ENCODE measurements at regions not wholly inside any gene's neighbourhood (a gene's known extent, or its start where the extent isn't known, plus 50 kb on each side); places are given as distances from the start of the nearest gene placed in this dataset.
"Not testable (repeated sequence)": the region's sequence is repeated elsewhere in the genome, so short reads cannot be mapped to it uniquely, and the experiment has no call there.

DNA sequence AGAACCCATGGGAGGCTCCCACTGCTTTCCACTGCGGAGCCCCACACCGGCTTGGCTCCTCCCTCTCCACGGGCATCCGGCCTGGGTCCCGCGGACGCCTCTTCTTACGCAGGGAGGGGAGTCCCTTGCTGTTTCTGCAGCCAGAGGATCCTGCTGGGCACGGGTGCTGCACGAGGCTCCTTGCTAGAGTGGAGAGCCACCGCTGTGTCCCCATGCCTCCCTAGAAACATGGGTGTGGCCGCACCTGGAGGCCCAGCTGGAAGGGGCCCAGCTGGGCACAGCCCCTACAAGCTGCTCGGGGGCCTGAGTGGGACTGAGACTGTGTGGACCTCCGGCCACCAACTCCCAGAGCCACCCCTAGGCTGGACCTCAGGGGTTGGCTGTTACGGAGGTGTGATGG lies 67.7 kb upstream of the GPC1 start:
- no peak for DNase-seq (ENCODE audit: extremely low read depth, low read depth, low spot score)

GRCh38 chr2:240368781-240369331 lies 66.6 kb upstream of the GPC1 start:
- no peak for DNase-seq (ENCODE audit: extremely low read depth, low read depth, low spot score)

DNA sequence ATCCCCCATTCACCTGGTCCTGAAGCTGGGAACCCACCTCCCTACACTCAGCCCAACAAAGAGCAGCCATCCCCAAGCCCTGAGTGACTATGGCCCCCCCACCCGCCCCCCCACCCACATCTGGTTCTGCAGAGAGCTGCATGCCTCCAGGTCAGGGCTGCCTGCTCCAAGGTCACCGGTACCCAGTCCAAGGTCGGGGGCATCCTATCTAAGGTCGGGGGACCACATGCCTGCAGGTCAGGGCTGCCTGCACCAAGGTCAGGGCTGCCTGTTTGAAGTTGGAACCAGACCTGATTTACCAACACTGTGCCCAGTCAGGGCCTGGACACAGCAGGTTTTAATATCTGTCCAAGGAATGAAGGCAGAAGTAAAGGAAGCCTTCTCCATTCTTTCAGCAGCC lies 66.1 kb upstream of the GPC1 start:
- DNase-seq (ENCODE audit: extremely low read depth, low read depth, low spot score): no peak

- DNase-seq (ENCODE audit: extremely low read depth, low read depth, low spot score): no peak
These were observed 65.5 kb upstream of the GPC1 start for GRCh38 chr2:240369801-240370585.

GRCh38 chr2:240371129-240372000 lies 64.1 kb upstream of the GPC1 start:
- no peak for DNase-seq (ENCODE audit: extremely low read depth, low read depth, low spot score)

- DNase-seq (ENCODE audit: extremely low read depth, low read depth, low spot score): no peak
These were observed 63.4 kb upstream of the GPC1 start for GRCh38 chr2:240372101-240372500.

DNA sequence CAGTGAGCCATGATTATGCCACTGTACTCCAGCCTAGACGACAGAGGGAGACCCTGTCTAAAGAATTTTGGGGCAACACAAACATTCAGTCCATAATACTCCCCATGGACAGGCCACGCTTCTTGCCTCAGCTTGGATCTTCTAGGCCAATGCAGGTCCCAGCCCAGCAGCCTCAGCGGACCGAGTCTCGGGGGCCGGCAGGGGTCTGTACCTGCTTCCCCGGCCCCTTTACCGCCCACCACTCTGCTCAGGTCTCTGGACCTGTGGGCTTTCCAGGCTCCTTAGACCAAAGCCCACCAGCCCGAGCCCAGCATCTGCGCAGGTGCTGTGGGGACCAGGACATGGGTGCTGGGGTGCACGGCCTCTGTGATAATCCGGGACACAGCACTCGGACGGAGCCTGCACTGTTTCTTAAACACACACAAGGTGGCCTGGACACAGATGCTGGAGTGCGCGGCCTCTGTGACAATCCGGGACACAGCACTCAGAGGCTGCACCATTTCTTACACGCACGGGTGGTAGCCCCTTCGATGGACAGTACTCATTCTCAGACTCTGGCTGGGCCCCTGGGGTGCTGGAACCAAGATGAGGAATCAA lies 62.1 kb upstream of the GPC1 start:
- no peak for DNase-seq (ENCODE audit: extremely low read depth, low read depth, low spot score)

- no peak for DNase-seq (ENCODE audit: extremely low read depth, low read depth, low spot score)
These were observed 61.2 kb upstream of the GPC1 start for GRCh38 chr2:240374085-240374907.

DNA sequence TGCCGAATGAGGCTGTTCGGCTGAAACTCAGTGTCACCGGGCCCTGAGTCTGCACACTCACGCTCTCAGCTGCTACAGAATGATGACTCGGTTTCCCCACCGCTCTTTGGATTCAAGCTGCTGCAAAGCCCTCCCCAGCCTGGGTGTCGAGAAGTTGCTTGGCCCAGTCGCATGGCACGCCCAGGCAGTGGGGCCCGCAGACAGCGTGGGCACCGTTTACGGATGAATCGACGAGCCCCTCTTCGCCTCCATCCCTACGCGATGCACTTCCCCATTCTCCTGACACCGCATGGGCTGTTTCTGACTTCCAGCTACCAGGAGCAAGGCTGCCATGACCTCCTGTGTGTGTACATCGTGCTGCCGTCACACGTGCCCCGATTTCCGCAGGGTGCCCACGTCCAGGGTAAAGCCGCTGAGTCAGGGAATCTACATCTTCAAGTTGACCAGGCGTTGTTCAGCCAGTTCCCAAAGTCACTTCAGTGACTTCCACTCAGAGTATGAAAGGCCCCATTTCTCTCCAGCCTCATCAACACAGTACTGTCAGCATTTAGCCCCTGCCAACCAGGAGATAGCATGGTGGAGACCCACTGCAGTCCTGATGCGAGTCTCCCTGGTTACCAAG lies 60.3 kb upstream of the GPC1 start:
- DNase-seq (ENCODE audit: extremely low read depth, low read depth, low spot score): no peak

- no peak for DNase-seq (ENCODE audit: extremely low read depth, low read depth, low spot score)
These were observed 58.7 kb upstream of the GPC1 start for GRCh38 chr2:240376739-240377138.

DNA sequence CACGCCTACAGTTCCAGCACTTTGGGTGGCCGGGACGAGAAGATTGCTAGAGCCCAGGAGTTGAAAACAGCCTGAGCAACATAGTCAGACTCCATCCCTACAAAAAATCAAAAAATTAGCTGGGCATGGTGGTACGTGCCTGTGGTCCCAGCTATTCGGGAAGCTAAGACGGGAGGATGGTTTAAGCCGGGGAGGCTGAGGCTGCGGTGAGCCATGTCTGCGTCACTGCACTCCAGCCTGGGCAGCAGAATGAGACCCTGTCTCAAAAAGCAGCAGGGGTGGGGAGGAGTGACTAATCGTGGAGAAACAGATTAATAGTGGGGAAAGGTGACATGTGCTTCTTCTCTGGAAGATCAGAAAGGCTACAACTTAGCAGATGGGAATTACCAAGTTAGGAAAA lies 58.1 kb upstream of the GPC1 start:
- no peak for DNase-seq (ENCODE audit: extremely low read depth, low read depth, low spot score)

DNA sequence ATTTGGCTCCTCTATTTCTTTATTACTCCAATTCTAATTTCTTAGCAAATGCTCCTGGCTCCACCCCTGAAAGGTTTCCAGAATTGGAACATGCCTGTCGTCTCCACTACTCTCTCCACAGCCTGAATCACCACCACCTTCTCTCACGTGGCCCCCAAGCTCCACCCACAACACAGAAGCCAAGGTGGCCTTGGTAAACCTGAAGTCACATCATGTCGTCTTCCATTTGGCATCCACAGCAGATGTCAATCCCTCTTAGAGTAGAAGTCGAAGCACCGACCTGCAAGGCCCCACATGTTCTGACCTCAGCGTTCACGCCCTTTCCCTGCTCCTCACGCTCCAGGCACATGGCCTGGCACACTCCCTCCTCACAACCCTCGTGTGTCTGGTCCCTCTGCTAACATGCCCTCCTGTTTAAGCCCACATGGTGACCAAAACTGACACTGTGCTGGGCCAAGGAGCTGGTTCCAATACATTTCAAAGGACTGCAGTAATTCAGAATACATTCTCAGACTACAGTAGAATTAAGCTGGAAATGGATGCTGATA lies 56.3 kb upstream of the GPC1 start:
- no peak for DNase-seq (ENCODE audit: extremely low read depth, low read depth, low spot score)

DNA sequence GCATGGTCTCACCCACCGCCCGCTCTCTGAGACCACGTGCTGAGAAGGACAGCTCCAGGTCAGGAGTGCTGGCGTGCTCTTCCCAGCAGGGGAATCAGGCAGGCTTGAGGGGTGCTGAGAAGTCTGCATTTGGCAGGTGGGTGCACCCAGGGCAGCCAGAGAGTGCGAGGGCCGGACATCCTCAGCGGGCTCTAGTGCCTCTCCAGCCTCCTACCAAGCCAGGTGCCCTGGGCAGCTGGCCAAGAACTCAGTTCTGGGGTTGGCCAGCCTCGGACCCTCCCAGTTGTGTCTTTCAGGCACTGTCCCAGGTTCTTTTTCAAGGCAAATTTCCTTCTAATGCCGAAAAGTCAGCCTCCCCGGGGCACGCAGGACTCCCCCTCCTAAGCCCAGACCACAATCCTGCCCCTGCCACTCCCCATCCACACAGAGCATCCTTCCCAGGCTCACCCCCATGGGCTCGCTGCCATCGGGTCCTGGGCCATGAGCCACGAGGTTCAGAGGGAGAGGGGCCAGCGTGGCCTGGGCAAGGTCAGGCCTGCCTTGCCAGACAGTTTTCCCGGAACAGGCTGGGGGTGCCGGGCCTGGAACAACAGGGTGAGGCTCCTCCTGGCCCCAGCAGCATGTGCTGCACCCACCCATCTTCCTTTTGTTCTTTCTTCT lies 52.2 kb upstream of the GPC1 start:
- DNase-seq (ENCODE audit: extremely low read depth, low read depth, low spot score): no peak

DNA sequence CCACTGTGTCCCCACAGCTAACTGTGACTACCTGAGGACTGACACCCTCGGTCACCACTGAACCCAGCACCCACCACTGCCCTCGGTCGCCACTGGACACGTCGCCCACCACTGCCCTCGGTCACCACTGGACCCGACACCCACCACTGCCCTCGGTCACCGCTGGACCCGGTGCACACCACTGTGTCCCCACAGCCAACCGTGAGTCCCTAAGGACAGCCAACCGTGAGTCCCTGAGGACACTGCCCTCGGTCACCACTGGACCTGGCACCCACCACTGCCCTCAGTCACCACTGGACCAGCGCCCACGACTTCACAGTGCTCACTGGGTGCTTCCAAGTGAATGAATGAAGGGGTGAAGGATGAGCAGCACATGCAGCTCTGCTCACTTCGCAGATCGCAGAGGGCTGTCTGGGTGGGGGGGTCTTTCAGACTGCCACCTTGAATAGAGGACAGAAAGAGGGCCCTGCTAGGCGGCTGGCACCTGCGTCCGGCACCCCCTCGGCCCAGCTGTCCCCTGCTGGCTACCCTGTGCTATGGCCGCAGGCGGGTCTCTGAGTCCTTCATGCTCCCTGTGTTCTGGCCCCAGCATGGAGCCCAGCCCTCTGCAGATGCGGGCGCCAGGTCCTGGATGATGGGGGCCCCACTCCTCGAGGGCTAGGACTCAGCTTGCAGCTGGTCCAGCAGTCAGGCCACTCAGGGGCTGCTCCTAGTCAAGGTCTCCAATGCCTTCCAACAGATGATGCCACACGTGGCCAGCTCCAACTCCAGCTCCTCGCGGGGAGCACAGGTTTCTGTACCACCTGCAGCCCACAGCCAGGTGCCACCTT lies 51.4 kb upstream of the GPC1 start:
- DNase-seq (ENCODE audit: extremely low read depth, low read depth, low spot score): no peak

GRCh38 chr2:240384711-240385450 lies 50.6 kb upstream of the GPC1 start:
- no peak for DNase-seq (ENCODE audit: extremely low read depth, low read depth, low spot score)

DNA sequence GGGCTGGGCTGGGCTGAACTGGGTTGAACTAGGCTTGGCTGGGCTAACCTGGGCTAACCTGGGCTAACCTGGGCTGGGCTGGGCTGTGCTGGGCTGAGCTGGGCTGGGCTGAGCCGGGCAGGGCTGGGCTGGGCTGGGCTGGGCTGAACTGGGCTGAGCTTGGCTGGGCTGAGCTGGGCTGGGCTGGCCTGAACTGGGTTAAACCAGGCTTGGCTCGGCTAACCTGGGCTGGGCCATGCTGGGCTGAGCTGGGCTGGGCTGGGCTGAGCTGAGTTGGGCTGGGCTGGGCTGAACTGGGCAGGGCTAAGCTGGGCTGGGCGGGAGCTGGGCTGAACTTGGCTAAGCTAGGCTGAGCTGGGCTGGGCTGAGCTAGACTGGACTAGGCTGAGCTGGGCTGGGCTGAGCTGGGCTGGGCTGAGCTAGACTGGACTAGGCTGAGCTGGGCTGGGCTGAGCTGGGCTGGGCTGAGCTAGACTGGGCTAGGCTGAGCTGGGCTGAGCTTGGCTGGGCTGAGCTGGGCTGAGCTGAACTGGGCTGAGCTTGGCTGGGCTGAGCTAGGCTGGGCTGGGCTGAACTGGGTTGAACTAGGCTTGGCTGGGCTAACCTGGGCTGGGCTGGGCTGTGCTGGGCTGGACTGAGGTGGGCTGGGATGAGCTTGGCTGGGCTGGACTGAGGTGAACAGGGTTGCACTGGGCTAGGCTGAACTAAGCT lies 49.9 kb upstream of the GPC1 start:
- not testable (repeated sequence) for DNase-seq (ENCODE audit: extremely low read depth, low read depth, low spot score)
